ENCODE measurements at regions not wholly inside any gene's neighbourhood (a gene's known extent, or its start where the extent isn't known, plus 50 kb on each side); places are given as distances from the start of the nearest gene placed in this dataset.

- no peaks in the 10 kb centered on the region for H3K27me3 ChIP-seq (ENCODE audit: control insufficient read depth in 1 of 2, insufficient read depth in 2 of 2, low read length in 2 of 2)
- H3K9me3 ChIP-seq (ENCODE audit: control insufficient read depth in 2 of 2, low read length in 2 of 2) = no peaks in the 10 kb centered on the region
- no peak overlapping the region for H3K4me3 ChIP-seq (ENCODE audit: low read length in 2 of 2)
- H3K36me3 ChIP-seq (ENCODE audit: control insufficient read depth in 2 of 2, insufficient read depth in 2 of 2, low read length in 2 of 2) = no peaks in the 10 kb centered on the region
- H3K4me1 ChIP-seq (ENCODE audit: control insufficient read depth, insufficient read depth, low read length) = no peaks in the 10 kb centered on the region
- no peak overlapping the region for H3K27ac ChIP-seq (ENCODE audit: low read length)
- H3K9ac ChIP-seq (ENCODE audit: low read length in 2 of 2) = no peak overlapping the region
Observed at GRCh38 chr7:124366118-124366517, 333.3 kb upstream of the TMEM229A start.

GRCh38 chr7:124364283-124364682, 331.4 kb upstream of the TMEM229A start:
- Histone ChIP-seq H3K9ac (ENCODE audit: low read length in 2 of 2) (no peak overlapping the region), H3K27me3 (ENCODE audit: control insufficient read depth in 1 of 2, insufficient read depth in 2 of 2, low read length in 2 of 2) (no peaks in the 10 kb centered on the region), H3K27ac (ENCODE audit: low read length) (no peak overlapping the region), H3K4me3 (ENCODE audit: low read length in 2 of 2) (no peak overlapping the region), H3K36me3 (ENCODE audit: control insufficient read depth in 2 of 2, insufficient read depth in 2 of 2, low read length in 2 of 2) (no peaks in the 10 kb centered on the region), H3K4me1 (ENCODE audit: control insufficient read depth, insufficient read depth, low read length) (no peaks in the 10 kb centered on the region), H3K9me3 (ENCODE audit: control insufficient read depth in 2 of 2, low read length in 2 of 2) (no peaks in the 10 kb centered on the region)

DNA sequence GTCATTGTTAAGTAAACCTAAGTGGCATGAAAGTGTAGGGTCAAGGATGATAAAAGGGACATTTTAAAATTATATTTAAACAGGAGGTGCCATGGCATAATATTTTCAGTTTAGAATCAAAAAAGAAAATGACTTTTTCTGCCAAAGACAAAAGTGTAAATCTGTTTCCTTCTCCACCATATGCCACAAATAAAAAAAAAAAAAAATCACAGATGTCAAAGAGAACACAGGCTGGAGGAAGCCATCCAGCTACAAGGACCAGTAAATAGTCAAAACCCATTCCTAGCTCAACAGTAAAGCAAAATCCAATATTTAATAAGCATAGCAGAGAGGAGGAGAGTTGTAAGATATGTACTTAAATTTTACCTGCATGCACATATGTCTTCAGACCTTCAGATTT, 321.3 kb upstream of the TMEM229A start:
- H3K9me3 ChIP-seq (ENCODE audit: control insufficient read depth in 2 of 2, low read length in 2 of 2) = peaks cover 0 to 2% of the 10 kb centered on the region in 2 donors
- H3K4me3 ChIP-seq (ENCODE audit: low read length in 2 of 2) = no peak overlapping the region
- no peak overlapping the region for H3K27ac ChIP-seq (ENCODE audit: low read length)
- no peaks in the 10 kb centered on the region for H3K27me3 ChIP-seq (ENCODE audit: control insufficient read depth in 1 of 2, insufficient read depth in 2 of 2, low read length in 2 of 2)
- H3K9ac ChIP-seq (ENCODE audit: low read length in 2 of 2) = no peak overlapping the region
- no peaks in the 10 kb centered on the region for H3K4me1 ChIP-seq (ENCODE audit: control insufficient read depth, insufficient read depth, low read length)
- H3K36me3 ChIP-seq (ENCODE audit: control insufficient read depth in 2 of 2, insufficient read depth in 2 of 2, low read length in 2 of 2) = no peaks in the 10 kb centered on the region

DNA sequence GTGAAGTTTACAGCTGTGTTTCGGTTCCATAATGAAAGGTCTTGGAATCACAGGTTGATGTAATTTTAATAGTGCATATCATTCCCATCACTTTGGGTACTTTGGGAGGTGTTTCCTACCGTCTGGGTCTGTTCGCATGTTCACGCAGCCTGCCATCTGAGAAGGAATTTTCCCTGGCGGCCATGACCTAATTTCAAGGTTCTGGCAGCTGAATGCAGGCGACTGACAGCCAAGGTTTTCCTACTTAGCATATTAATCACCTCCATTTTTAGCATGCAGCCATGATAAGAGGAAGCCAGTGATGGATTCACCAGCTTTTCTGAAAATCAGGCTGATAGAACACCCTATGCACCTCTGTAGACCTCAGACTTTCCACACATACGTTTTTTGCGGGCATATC, 319.1 kb upstream of the TMEM229A start:
- H3K27ac ChIP-seq (ENCODE audit: low read length) = no peak overlapping the region

GRCh38 chr7:124349443-124349842, 316.6 kb upstream of the TMEM229A start:
- no peaks in the 10 kb centered on the region for H3K27me3 ChIP-seq (ENCODE audit: control insufficient read depth in 1 of 2, insufficient read depth in 2 of 2, low read length in 2 of 2)
- H3K4me3 ChIP-seq (ENCODE audit: low read length in 2 of 2) = no peak overlapping the region
- no peaks in the 10 kb centered on the region for H3K36me3 ChIP-seq (ENCODE audit: control insufficient read depth in 2 of 2, insufficient read depth in 2 of 2, low read length in 2 of 2)
- H3K9ac ChIP-seq (ENCODE audit: low read length in 2 of 2) = no peak overlapping the region
- H3K4me1 ChIP-seq (ENCODE audit: control insufficient read depth, insufficient read depth, low read length) = no peaks in the 10 kb centered on the region
- H3K9me3 ChIP-seq (ENCODE audit: control insufficient read depth in 2 of 2, low read length in 2 of 2) = peaks cover 0 to 2% of the 10 kb centered on the region in 2 donors
- H3K27ac ChIP-seq (ENCODE audit: low read length) = no peak overlapping the region

More for the DNA sequence above, 319.1 kb upstream of the TMEM229A start:
- Histone ChIP-seq H3K36me3 (ENCODE audit: control insufficient read depth in 2 of 2, insufficient read depth in 2 of 2, low read length in 2 of 2) (no peaks in the 10 kb centered on the region), H3K27me3 (ENCODE audit: control insufficient read depth in 1 of 2, insufficient read depth in 2 of 2, low read length in 2 of 2) (no peaks in the 10 kb centered on the region), H3K4me1 (ENCODE audit: control insufficient read depth, insufficient read depth, low read length) (no peaks in the 10 kb centered on the region), H3K4me3 (ENCODE audit: low read length in 2 of 2) (no peak overlapping the region), H3K9me3 (ENCODE audit: control insufficient read depth in 2 of 2, low read length in 2 of 2) (peaks cover 0 to 2% of the 10 kb centered on the region in 2 donors), H3K9ac (ENCODE audit: low read length in 2 of 2) (no peak overlapping the region)

GRCh38 chr7:124338861-124339260, 306.0 kb upstream of the TMEM229A start:
- H3K36me3 ChIP-seq (ENCODE audit: control insufficient read depth in 2 of 2, insufficient read depth in 2 of 2, low read length in 2 of 2) = no peaks in the 10 kb centered on the region
- H3K27ac ChIP-seq (ENCODE audit: low read length) = no peak overlapping the region
- H3K4me1 ChIP-seq (ENCODE audit: control insufficient read depth, insufficient read depth, low read length) = no peaks in the 10 kb centered on the region
- no peaks in the 10 kb centered on the region for H3K27me3 ChIP-seq (ENCODE audit: control insufficient read depth in 1 of 2, insufficient read depth in 2 of 2, low read length in 2 of 2)
- H3K9ac ChIP-seq (ENCODE audit: low read length in 2 of 2) = no peak overlapping the region
- H3K9me3 ChIP-seq (ENCODE audit: control insufficient read depth in 2 of 2, low read length in 2 of 2) = peaks cover 0 to 3% of the 10 kb centered on the region in 2 donors
- H3K4me3 ChIP-seq (ENCODE audit: low read length in 2 of 2) = no peak overlapping the region

DNA sequence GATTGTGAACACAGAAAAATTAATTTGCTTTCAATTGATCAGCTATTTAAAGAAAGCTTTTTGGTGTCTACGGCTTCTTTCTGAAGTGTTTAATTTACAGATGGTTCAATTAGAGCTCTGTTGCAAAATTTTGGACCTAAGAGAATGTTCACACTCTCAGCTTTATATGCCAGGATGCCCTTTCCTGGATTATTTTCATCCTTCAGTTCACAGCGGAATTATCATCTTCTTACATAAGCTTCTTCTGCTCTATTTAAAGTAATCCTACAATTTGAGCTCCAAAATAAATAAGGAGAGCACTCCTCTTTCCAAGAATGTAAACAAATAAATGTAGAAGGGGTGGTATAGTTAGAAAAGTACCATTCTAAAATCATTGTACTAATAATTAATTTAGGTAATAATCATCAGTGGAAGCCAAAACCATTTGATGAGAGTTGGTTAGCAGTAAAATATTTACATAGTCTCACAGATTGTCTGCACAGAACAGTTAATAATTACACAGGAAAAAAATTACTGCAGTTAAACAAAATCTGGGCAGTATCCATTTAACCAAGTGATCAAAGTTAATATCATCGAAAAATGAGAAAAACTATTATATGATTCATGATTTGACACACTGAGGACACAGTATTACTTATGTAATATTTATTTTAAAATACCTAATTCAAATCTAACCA, 298.0 kb upstream of the TMEM229A start:
- H3K4me3 ChIP-seq (ENCODE audit: low read length in 2 of 2) = no peak overlapping the region
- no peaks in the 10 kb centered on the region for H3K27me3 ChIP-seq (ENCODE audit: control insufficient read depth in 1 of 2, insufficient read depth in 2 of 2, low read length in 2 of 2)
- H3K4me1 ChIP-seq (ENCODE audit: control insufficient read depth, insufficient read depth, low read length) = no peaks in the 10 kb centered on the region
- no peaks in the 10 kb centered on the region for H3K36me3 ChIP-seq (ENCODE audit: control insufficient read depth in 2 of 2, insufficient read depth in 2 of 2, low read length in 2 of 2)
- no peak overlapping the region for H3K27ac ChIP-seq (ENCODE audit: low read length)
- peaks cover 0 to 3% of the 10 kb centered on the region in 2 donors for H3K9me3 ChIP-seq (ENCODE audit: control insufficient read depth in 2 of 2, low read length in 2 of 2)
- H3K9ac ChIP-seq (ENCODE audit: low read length in 2 of 2) = no peak overlapping the region

DNA sequence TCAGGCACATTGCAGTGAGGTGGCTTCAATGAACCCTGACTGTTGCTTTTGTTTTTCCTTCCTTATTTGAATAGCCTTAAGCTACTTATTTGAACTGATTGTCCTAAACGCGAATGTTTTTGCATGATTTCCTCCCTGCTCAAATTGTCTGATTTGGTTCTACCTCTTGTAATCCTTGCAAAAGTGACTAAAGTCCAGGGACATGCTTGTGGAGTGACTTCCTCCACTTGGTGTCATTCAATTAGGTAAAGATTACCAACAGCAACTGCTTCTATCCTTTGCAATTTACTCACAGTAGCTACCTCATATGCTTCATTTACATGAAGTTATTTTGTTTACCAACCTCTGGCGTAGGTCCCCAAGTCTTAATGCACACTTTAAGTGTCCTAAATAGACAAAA, 295.9 kb upstream of the TMEM229A start:
- Histone ChIP-seq H3K9ac (ENCODE audit: low read length in 2 of 2) (no peak overlapping the region), H3K4me1 (ENCODE audit: control insufficient read depth, insufficient read depth, low read length) (no peaks in the 10 kb centered on the region), H3K4me3 (ENCODE audit: low read length in 2 of 2) (no peak overlapping the region), H3K27ac (ENCODE audit: low read length) (no peak overlapping the region), H3K27me3 (ENCODE audit: control insufficient read depth in 1 of 2, insufficient read depth in 2 of 2, low read length in 2 of 2) (no peaks in the 10 kb centered on the region), H3K36me3 (ENCODE audit: control insufficient read depth in 2 of 2, insufficient read depth in 2 of 2, low read length in 2 of 2) (no peaks in the 10 kb centered on the region), H3K9me3 (ENCODE audit: control insufficient read depth in 2 of 2, low read length in 2 of 2) (peaks cover 0 to 3% of the 10 kb centered on the region in 2 donors)

- no peak overlapping the region for H3K27ac ChIP-seq (ENCODE audit: low read length)
Observed at GRCh38 chr7:124324262-124324661, 291.4 kb upstream of the TMEM229A start.

DNA sequence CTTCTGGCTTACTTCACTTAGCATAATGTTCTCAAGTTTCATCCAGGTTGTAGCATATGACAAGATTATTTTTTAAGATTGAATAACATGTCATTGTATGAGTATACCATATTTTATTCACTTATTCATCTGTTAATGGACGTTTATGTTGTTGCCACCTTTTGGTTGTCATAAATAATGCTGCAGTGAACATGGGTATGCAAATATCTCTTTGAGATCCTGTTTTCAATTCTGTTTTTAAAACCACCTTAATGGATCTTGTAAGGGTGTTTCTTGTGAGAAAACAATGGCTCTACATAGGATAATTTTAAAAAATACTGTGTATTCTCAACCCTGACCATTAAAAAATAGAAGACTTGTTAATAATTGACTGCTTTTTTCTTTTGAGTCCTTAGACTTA, 290.7 kb upstream of the TMEM229A start:
- H3K27me3 ChIP-seq (ENCODE audit: control insufficient read depth in 1 of 2, insufficient read depth in 2 of 2, low read length in 2 of 2) = no peaks in the 10 kb centered on the region
- no peak overlapping the region for H3K9ac ChIP-seq (ENCODE audit: low read length in 2 of 2)
- no peaks in the 10 kb centered on the region for H3K9me3 ChIP-seq (ENCODE audit: control insufficient read depth in 2 of 2, low read length in 2 of 2)
- H3K4me1 ChIP-seq (ENCODE audit: control insufficient read depth, insufficient read depth, low read length) = no peaks in the 10 kb centered on the region
- no peak overlapping the region for H3K27ac ChIP-seq (ENCODE audit: low read length)
- H3K36me3 ChIP-seq (ENCODE audit: control insufficient read depth in 2 of 2, insufficient read depth in 2 of 2, low read length in 2 of 2) = no peaks in the 10 kb centered on the region
- H3K4me3 ChIP-seq (ENCODE audit: low read length in 2 of 2) = no peak overlapping the region

More at GRCh38 chr7:124324262-124324661, 291.4 kb upstream of the TMEM229A start:
- Histone ChIP-seq H3K4me1 (ENCODE audit: control insufficient read depth, insufficient read depth, low read length) (no peaks in the 10 kb centered on the region), H3K9me3 (ENCODE audit: control insufficient read depth in 2 of 2, low read length in 2 of 2) (no peaks in the 10 kb centered on the region), H3K4me3 (ENCODE audit: low read length in 2 of 2) (no peak overlapping the region), H3K36me3 (ENCODE audit: control insufficient read depth in 2 of 2, insufficient read depth in 2 of 2, low read length in 2 of 2) (no peaks in the 10 kb centered on the region), H3K27me3 (ENCODE audit: control insufficient read depth in 1 of 2, insufficient read depth in 2 of 2, low read length in 2 of 2) (no peaks in the 10 kb centered on the region), H3K9ac (ENCODE audit: low read length in 2 of 2) (no peak overlapping the region)

DNA sequence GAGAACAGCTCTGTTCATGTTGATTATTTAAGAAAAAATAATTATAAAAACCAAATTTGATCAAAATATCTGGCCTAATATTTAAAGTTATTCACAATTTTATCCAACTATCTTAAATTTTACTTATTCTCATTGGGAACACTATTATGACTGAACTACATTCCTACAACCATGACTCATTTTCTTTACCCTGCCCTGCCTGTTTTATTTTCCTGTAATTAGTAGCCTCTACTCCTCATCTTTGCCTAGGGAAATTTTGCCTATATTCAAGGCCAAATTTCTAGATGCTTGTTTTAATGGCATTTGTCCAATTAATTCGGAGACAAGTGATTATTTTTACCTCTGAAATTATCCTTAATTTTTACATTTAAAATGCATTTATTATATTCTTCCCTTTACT, 289.7 kb upstream of the TMEM229A start:
- Histone ChIP-seq H3K27me3 (ENCODE audit: control insufficient read depth in 1 of 2, insufficient read depth in 2 of 2, low read length in 2 of 2) (no peaks in the 10 kb centered on the region), H3K4me1 (ENCODE audit: control insufficient read depth, insufficient read depth, low read length) (no peaks in the 10 kb centered on the region), H3K27ac (ENCODE audit: low read length) (no peak overlapping the region), H3K4me3 (ENCODE audit: low read length in 2 of 2) (no peak overlapping the region), H3K9me3 (ENCODE audit: control insufficient read depth in 2 of 2, low read length in 2 of 2) (no peaks in the 10 kb centered on the region), H3K9ac (ENCODE audit: low read length in 2 of 2) (no peak overlapping the region), H3K36me3 (ENCODE audit: control insufficient read depth in 2 of 2, insufficient read depth in 2 of 2, low read length in 2 of 2) (no peaks in the 10 kb centered on the region)

All from stomach smooth muscle (tissue), 2 donors.